GM23338 (cell line): ENCODE measurements at regions not wholly inside any gene's neighbourhood (a gene's known extent, or its start where the extent isn't known, plus 50 kb on each side); places are given as distances from the start of the nearest gene placed in this dataset.

Experiments
- ATAC-seq: fragments of 200-7000 bp; cut with Tn5 transposase; 3 replicates; pipeline ENCODE4 v1.9.1; 2020
- DNase-seq: peaks from one replicate; pipeline ENCODE4 v3.0.0-alpha.2; 2015; ENCODE audit warnings: low spot score
- H2AFZ ChIP-seq: fragments of 200-600 bp; sonication (generic); 2 replicates; pipeline ENCODE4 v1.8.0; 2016; ENCODE audit warnings: antibody characterized with exemption, mild to moderate bottlenecking, moderate library complexity
- H3F3A ChIP-seq: fragments of 200-600 bp; sonication (generic); replicated peaks from 2 replicates; pipeline ENCODE4 v1.8.0; 2017; ENCODE audit warnings: antibody characterized with exemption, mixed run types, low read depth
- H3K27ac ChIP-seq: fragments of 200-600 bp; sonication (generic); 2 replicates; pipeline ENCODE4 v1.6.1; 2016; ENCODE audit warnings: low read depth
- H3K27me3 ChIP-seq: fragments of 200-600 bp; sonication (generic); 2 replicates; pipeline ENCODE4 v1.8.0; 2016; ENCODE audit warnings: mild to moderate bottlenecking, mixed run types, moderate library complexity; ENCODE audit not compliant: insufficient read depth
- H3K36me3 ChIP-seq: fragments of 200-600 bp; sonication (generic); 2 replicates; pipeline ENCODE4 v1.8.0; 2016; ENCODE audit warnings: mild to moderate bottlenecking; ENCODE audit not compliant: insufficient read depth
- H3K4me1 ChIP-seq: fragments of 200-600 bp; sonication (generic); 2 replicates; pipeline ENCODE4 v1.8.0; 2016; ENCODE audit warnings: mild to moderate bottlenecking, moderate library complexity; ENCODE audit not compliant: insufficient read depth
- H3K4me2 ChIP-seq: fragments of 200-600 bp; sonication (generic); 2 replicates; pipeline ENCODE4 v1.7.1; 2017; ENCODE audit warnings: mixed run types
- H3K4me3 ChIP-seq: fragments of 200-600 bp; sonication (generic); 2 replicates; pipeline ENCODE4 v1.6.1; 2016; ENCODE audit warnings: mixed run types
- H3K79me2 ChIP-seq: fragments of 200-600 bp; sonication (generic); replicated peaks from 2 replicates; pipeline ENCODE4 v1.8.0; 2017; ENCODE audit warnings: mild to moderate bottlenecking; ENCODE audit not compliant: insufficient read depth
- H3K9me2 ChIP-seq: fragments of 200-600 bp; sonication (generic); 2 replicates; pipeline ENCODE4 v1.8.0; 2017; ENCODE audit not compliant: insufficient read depth
- H4K20me1 ChIP-seq: fragments of 200-600 bp; sonication (generic); replicated peaks from 2 replicates; pipeline ENCODE4 v1.8.0; 2017; ENCODE audit warnings: mild to moderate bottlenecking; ENCODE audit not compliant: insufficient read depth
- H3K27ac Mint-ChIP-seq: 2 replicates; pipeline ENCODE4 v1.8.0; 2020; ENCODE audit warnings: inconsistent platforms, mild to moderate bottlenecking, moderate library complexity, mixed read lengths
- H3K27me3 Mint-ChIP-seq: 3 replicates; pipeline ENCODE4 v1.8.0; 2022; ENCODE audit warnings: low read depth, mild to moderate bottlenecking, moderate library complexity, mixed read lengths, inconsistent platforms; ENCODE audit not compliant: insufficient read depth, poor library complexity
- H3K36me3 Mint-ChIP-seq: 3 replicates; pipeline ENCODE4 v1.8.0; 2021; ENCODE audit warnings: low read depth, mild to moderate bottlenecking, inconsistent platforms, moderate library complexity, mixed read lengths
- H3K4me1 Mint-ChIP-seq: 3 replicates; pipeline ENCODE4 v1.8.0; 2020; ENCODE audit warnings: mild to moderate bottlenecking, inconsistent platforms, mixed read lengths
- H3K4me3 Mint-ChIP-seq: 3 replicates; pipeline ENCODE4 v1.8.0; 2021; ENCODE audit warnings: moderate library complexity, mild to moderate bottlenecking, inconsistent platforms, mixed read lengths
- H3K9me3 Mint-ChIP-seq: 3 replicates; pipeline ENCODE4 v1.8.0; 2020; ENCODE audit warnings: moderate library complexity, mild to moderate bottlenecking, inconsistent platforms, mixed read lengths
- CTCF ChIP-seq, 2 experiments: fragments of 200-600 bp in 1 of 2; sonication (generic) in 1 of 2; conservative IDR thresholded peaks; 2 replicates each; pipeline versions ENCODE4 v1.5.1 to v1.6.1; 2016 to 2017; ENCODE audit warnings: antibody characterized with exemption in 2 of 2, low read depth in 2 of 2, mild to moderate bottlenecking in 2 of 2, moderate library complexity in 1 of 2
- JUNB ChIP-seq: IDR thresholded peaks from one replicate; pipeline ENCODE4 v1.6.1; 2016; ENCODE audit warnings: antibody characterized with exemption; ENCODE audit not compliant: unreplicated experiment
- NANOG ChIP-seq: IDR thresholded peaks from 2 replicates; pipeline ENCODE4 v1.6.1; 2016; ENCODE audit warnings: antibody characterized with exemption, borderline replicate concordance
- POLR2AphosphoS5 ChIP-seq: IDR thresholded peaks from 2 replicates; pipeline ENCODE4 v1.6.1; 2016; ENCODE audit warnings: antibody characterized with exemption, low read depth
- STAT1 ChIP-seq: IDR thresholded peaks from one replicate; pipeline ENCODE4 v1.6.1; 2016; ENCODE audit warnings: antibody characterized with exemption; ENCODE audit not compliant: unreplicated experiment
- ZNF114 ChIP-seq: fragments of 250-450 bp; sonication (Bioruptor Pico); IDR thresholded peaks from 2 replicates; pipeline ENCODE4 v1.5.0; 2020; ENCODE audit warnings: mild to moderate bottlenecking, moderate library complexity
- ZNF462 ChIP-seq: fragments of 250-450 bp; sonication (Bioruptor Pico); IDR thresholded peaks from 2 replicates; pipeline ENCODE4 v1.5.0; 2020; ENCODE audit warnings: mild to moderate bottlenecking, moderate library complexity

DNA sequence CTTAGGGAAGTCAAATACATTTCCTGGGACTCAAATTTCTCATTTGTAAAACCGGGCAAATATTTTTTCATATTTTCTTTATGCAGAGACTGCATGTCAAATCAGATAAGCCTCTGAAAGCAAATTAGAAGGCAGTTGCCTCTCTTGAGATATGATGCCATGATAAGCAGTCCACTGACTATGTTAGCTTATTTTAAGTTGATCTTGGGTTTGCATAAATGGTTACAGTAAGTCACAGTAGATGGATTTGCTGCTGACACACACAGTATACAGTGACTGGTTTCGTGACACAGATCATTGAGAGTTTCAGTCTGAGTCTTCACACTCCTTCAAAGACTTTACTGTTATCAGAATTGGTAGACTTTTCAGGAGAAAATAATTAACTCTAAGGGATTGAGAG, 927.6 kb upstream of the CDH8 start:
- Mint-ChIP-seq H3K27ac (no peak overlapping the region), H3K4me3 (no peak overlapping the region), H3K9me3 (peaks cover 4% of the 10 kb centered on the region; the same call in 2 of the 3 replicates), H3K27me3 (no peaks in the 10 kb centered on the region), H3K36me3 (peaks cover 4% of the 10 kb centered on the region; the same call in 1 of the 3 replicates), H3K4me1 (no peaks in the 10 kb centered on the region)
- Histone ChIP-seq H3F3A (no peaks in the 10 kb centered on the region), H3K27ac (no peak overlapping the region), H3K27me3 (no peaks in the 10 kb centered on the region), H3K4me2 (no peak overlapping the region), H2AFZ (no peak overlapping the region), H3K36me3 (no peaks in the 10 kb centered on the region), H3K79me2 (no peaks in the 10 kb centered on the region), H3K9me2 (0 out of 2 replicates have a peak, but pooled peaks cover 5% of the 10 kb centered on the region), H4K20me1 (no peaks in the 10 kb centered on the region), H3K4me3 (no peak overlapping the region), H3K4me1 (no peaks in the 10 kb centered on the region)
- no peak for TF ChIP-seq STAT1
- TF ChIP-seq CTCF (conservative IDR thresholded peaks at IDR 0.05; ENCODE audit: low read depth in 2 of 2), result no peak
- TF ChIP-seq ZNF462 (CRISPR knock-in tag), result no peak
- TF ChIP-seq JUNB, result no peak
- TF ChIP-seq ZNF114 (CRISPR knock-in tag), result no peak
- TF ChIP-seq NANOG, result no peak
- no peak for TF ChIP-seq POLR2AphosphoS5
- ATAC-seq, result no peak
- no peak for DNase-seq
